Astrocyte (in vitro differentiated cells and primary cell): ENCODE measurements at regions not wholly inside any gene's neighbourhood (a gene's known extent, or its start where the extent isn't known, plus 50 kb on each side); places are given as distances from the start of the nearest gene placed in this dataset.

Experiments
- DNase-seq: peaks from one replicate; pipeline ENCODE4 v3.0.0-alpha.2; 2010; ENCODE audit warnings: low read depth
- FAIRE-seq: peaks from 2 replicates; lab custom pipeline; 2011; peaks lifted over from hg19 to GRCh38; lab: Jason Lieb, UNC
- H2AFZ ChIP-seq: 2 replicates; pipeline ENCODE4 v1.6.0; 2012; ENCODE audit warnings: low read depth, low read length, inconsistent platforms
- H3K27ac ChIP-seq: 2 replicates; pipeline ENCODE4 v1.5.1; 2011; ENCODE audit warnings: low read depth, low read length, inconsistent platforms
- H3K27me3 ChIP-seq: 2 replicates; pipeline ENCODE4 v1.6.0; 2011; ENCODE audit warnings: low read length, inconsistent platforms; ENCODE audit not compliant: insufficient read depth
- H3K36me3 ChIP-seq: 2 replicates; pipeline ENCODE4 v1.5.1; 2011; ENCODE audit warnings: low read length, inconsistent platforms; ENCODE audit not compliant: insufficient read depth
- H3K4me1 ChIP-seq: 2 replicates; pipeline ENCODE4 v1.5.1; 2011; ENCODE audit warnings: low read length, inconsistent platforms; ENCODE audit not compliant: insufficient read depth
- H3K4me2 ChIP-seq: 2 replicates; pipeline ENCODE4 v1.6.0; 2012; ENCODE audit warnings: low read length, inconsistent platforms
- H3K4me3 ChIP-seq: 2 replicates; pipeline ENCODE4 v1.5.1; 2011; ENCODE audit warnings: low read depth, mild to moderate bottlenecking, low read length, inconsistent platforms; ENCODE audit not compliant: insufficient read depth
- H3K79me2 ChIP-seq: 2 replicates; pipeline ENCODE4 v1.6.0; 2012; ENCODE audit warnings: mild to moderate bottlenecking, low read length, inconsistent platforms; ENCODE audit not compliant: insufficient read depth
- H3K9ac ChIP-seq: 2 replicates; pipeline ENCODE4 v1.6.0; 2012; ENCODE audit warnings: mild to moderate bottlenecking, low read length, inconsistent platforms
- H3K9me3 ChIP-seq: 2 replicates; pipeline ENCODE4 v1.5.1; 2012; ENCODE audit warnings: low read depth, mild to moderate bottlenecking, low read length, inconsistent platforms; ENCODE audit not compliant: insufficient read depth
- H4K20me1 ChIP-seq: 2 replicates; pipeline ENCODE4 v1.6.0; 2012; ENCODE audit warnings: low read length, inconsistent platforms; ENCODE audit not compliant: insufficient read depth
- H3K27ac Mint-ChIP-seq: one replicate; pipeline ENCODE4 v1.8.0; 2021; ENCODE audit warnings: mild to moderate bottlenecking, mixed read lengths; ENCODE audit not compliant: unreplicated experiment
- H3K27me3 Mint-ChIP-seq: one replicate; pipeline ENCODE4 v1.8.0; 2021; ENCODE audit warnings: low read depth, mixed read lengths; ENCODE audit not compliant: unreplicated experiment
- H3K36me3 Mint-ChIP-seq: one replicate; pipeline ENCODE4 v1.8.0; 2021; ENCODE audit warnings: low read depth, mixed read lengths; ENCODE audit not compliant: unreplicated experiment
- H3K4me1 Mint-ChIP-seq: one replicate; pipeline ENCODE4 v1.8.0; 2021; ENCODE audit warnings: low read depth, mixed read lengths; ENCODE audit not compliant: unreplicated experiment
- H3K4me3 Mint-ChIP-seq: one replicate; pipeline ENCODE4 v1.8.0; 2021; ENCODE audit warnings: mild to moderate bottlenecking, moderate library complexity, mixed read lengths; ENCODE audit not compliant: unreplicated experiment
- H3K9me3 Mint-ChIP-seq: one replicate; pipeline ENCODE4 v1.8.0; 2021; ENCODE audit warnings: mild to moderate bottlenecking, mixed read lengths; ENCODE audit not compliant: unreplicated experiment
- CTCF ChIP-seq: IDR thresholded peaks from 2 replicates; pipeline ENCODE4 v1.5.1; 2011; ENCODE audit warnings: low read depth, mild to moderate bottlenecking, inconsistent platforms, low read length, moderate library complexity; ENCODE audit not compliant: insufficient read depth
- EZH2 ChIP-seq: IDR thresholded peaks from 2 replicates; pipeline ENCODE4 v1.6.1; 2012; ENCODE audit warnings: mild to moderate bottlenecking, low read length, inconsistent platforms; ENCODE audit not compliant: insufficient read depth

DNA sequence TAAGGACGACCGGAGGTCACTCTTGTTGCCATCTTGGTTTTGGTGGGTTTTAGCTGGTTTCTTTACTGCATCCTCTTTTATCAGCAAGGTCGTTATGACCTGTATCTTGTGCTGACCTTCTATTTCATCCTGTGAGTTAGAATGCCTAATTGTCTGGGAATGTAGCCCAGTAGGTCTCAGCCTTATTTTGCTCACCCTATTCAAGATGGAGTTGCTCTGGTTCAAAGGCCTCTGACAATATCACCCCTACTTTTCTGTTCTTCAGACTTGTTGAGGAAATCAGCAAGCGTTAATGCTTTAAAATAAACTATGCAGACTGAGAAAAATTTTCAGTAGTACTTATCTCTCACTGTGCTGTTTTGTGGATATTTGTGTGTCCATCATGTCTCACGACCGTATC is 92.6 kb downstream of the MTRR start:
- no peak for TF ChIP-seq CTCF
- no peak for TF ChIP-seq EZH2
- H3K79me2 ChIP-seq: no peaks in the 10 kb centered on the region
- no peaks in the 10 kb centered on the region for H3K36me3 Mint-ChIP-seq
- H3K9ac ChIP-seq: no peak overlapping the region
- no peak overlapping the region for H3K27ac Mint-ChIP-seq
- H3K4me1 ChIP-seq: no peaks in the 10 kb centered on the region
- no peak overlapping the region for H2AFZ ChIP-seq
- peaks cover 3% of the 10 kb centered on the region for H3K4me1 Mint-ChIP-seq
- DNase-seq: no peak
- H3K9me3 Mint-ChIP-seq: no peaks in the 10 kb centered on the region
- H3K9me3 ChIP-seq: no peaks in the 10 kb centered on the region
- no peaks in the 10 kb centered on the region for H4K20me1 ChIP-seq
- H3K4me3 Mint-ChIP-seq: no peak overlapping the region
- no peak overlapping the region for H3K4me3 ChIP-seq
- H3K36me3 ChIP-seq: no peaks in the 10 kb centered on the region
- H3K27ac ChIP-seq: no peak overlapping the region
- FAIRE-seq: no peak
- no peak overlapping the region for H3K4me2 ChIP-seq
- no peaks in the 10 kb centered on the region for H3K27me3 Mint-ChIP-seq
- H3K27me3 ChIP-seq: no peaks in the 10 kb centered on the region

GRCh38 chr5:7970816-7971215 is 101.9 kb downstream of the MTRR start:
- H3K27ac ChIP-seq: no peak overlapping the region
- Mint-ChIP-seq H3K9me3 (peaks cover 6% of the 10 kb centered on the region), H3K27me3 (no peaks in the 10 kb centered on the region), H3K27ac (no peak overlapping the region), H3K4me3 (no peak overlapping the region), H3K36me3 (no peaks in the 10 kb centered on the region), H3K4me1 (no peaks in the 10 kb centered on the region)
- no peak overlapping the region for H3K9ac ChIP-seq
- DNase-seq (no peak), FAIRE-seq (no peak)
- H3K4me2 ChIP-seq: no peak overlapping the region
- no peaks in the 10 kb centered on the region for H3K9me3 ChIP-seq
- H3K79me2 ChIP-seq: no peaks in the 10 kb centered on the region
- no peaks in the 10 kb centered on the region for H3K36me3 ChIP-seq
- H2AFZ ChIP-seq: no peak overlapping the region
- no peak overlapping the region for H3K4me3 ChIP-seq
- no peaks in the 10 kb centered on the region for H4K20me1 ChIP-seq
- no peaks in the 10 kb centered on the region for H3K27me3 ChIP-seq
- no peak for TF ChIP-seq CTCF
- no peak for TF ChIP-seq EZH2
- H3K4me1 ChIP-seq: no peaks in the 10 kb centered on the region

DNA sequence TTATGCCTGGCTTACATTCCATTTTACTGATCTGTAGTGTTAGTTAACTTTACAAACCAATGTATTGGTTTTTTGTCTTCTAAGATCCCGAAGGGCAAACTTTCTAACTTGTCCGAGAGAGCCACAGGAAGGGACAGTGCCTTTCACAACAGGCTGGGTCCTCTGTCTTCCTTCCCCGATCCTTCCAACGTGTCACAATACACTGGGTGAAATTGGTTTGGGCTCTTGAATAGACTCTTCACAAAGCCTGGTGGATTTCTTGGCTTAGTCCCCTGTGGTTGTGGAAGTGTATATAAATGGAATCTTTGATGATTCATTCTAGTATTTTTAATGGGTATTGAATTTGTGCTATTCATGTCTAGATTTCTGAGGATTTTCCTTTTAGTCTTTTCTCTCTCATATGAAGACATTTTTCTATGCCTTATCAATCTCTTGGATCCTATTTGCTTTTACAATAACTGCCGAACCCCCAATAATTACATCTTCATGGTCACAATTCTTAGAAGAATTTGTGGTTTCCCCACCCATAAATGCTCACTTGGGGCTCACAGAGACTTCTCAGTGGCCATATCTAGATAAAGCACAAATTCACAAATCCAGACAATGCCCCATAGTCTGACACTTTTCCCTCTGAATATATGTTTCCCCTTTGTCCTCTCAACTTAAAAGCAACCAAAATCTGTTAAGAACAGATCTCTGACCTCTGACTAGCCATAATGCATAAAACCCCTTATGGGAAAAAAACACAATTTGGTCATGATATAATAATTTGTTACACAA is 107.7 kb downstream of the MTRR start:
- peaks cover 2% of the 10 kb centered on the region for H3K9me3 Mint-ChIP-seq
- Histone ChIP-seq H3K9ac (no peak overlapping the region), H3K27me3 (no peaks in the 10 kb centered on the region), H3K79me2 (no peaks in the 10 kb centered on the region), H3K36me3 (no peaks in the 10 kb centered on the region), H3K4me2 (no peak overlapping the region), H4K20me1 (no peaks in the 10 kb centered on the region), H3K4me1 (no peaks in the 10 kb centered on the region), H2AFZ (no peak overlapping the region), H3K9me3 (no peaks in the 10 kb centered on the region), H3K4me3 (no peak overlapping the region), H3K27ac (no peak overlapping the region)
- DNase-seq (peak; percentile 20), FAIRE-seq (no peak)
- peaks cover 2% of the 10 kb centered on the region for H3K27me3 Mint-ChIP-seq
- TF ChIP-seq EZH2 (no peak), CTCF (no peak)
- no peaks in the 10 kb centered on the region for H3K36me3 Mint-ChIP-seq
- H3K4me1 Mint-ChIP-seq: peaks cover 8% of the 10 kb centered on the region
- H3K4me3 Mint-ChIP-seq: no peak overlapping the region
- peak overlapping the region; percentile 41 for H3K27ac Mint-ChIP-seq
